MM.1S (cell line): ENCODE measurements at regions not wholly inside any gene's neighbourhood (a gene's known extent, or its start where the extent isn't known, plus 50 kb on each side); places are given as distances from the start of the nearest gene placed in this dataset.

Source experiments
- EZH2 ChIP-seq: fragments of 300-600 bp; sonication (generic); optimal IDR thresholded peaks from 2 replicates; pipeline ENCODE3; 2017; ENCODE audit warnings: low read depth, mild to moderate bottlenecking, antibody characterized with exemption, low read length, mixed read lengths
- EZH2phosphoT487 ChIP-seq: fragments of 300-600 bp; sonication (generic); IDR thresholded peaks from 2 replicates; pipeline ENCODE4 v1.6.1; 2018; ENCODE audit warnings: antibody characterized with exemption, low read length
- TF ChIP-seq, protein P1 (sequence below): fragments of 300-600 bp; sonication (generic); IDR thresholded peaks from 2 replicates; pipeline ENCODE4 v1.5.1; 2016; ENCODE audit warnings: antibody characterized with exemption, low read length, mixed read lengths

DNA sequence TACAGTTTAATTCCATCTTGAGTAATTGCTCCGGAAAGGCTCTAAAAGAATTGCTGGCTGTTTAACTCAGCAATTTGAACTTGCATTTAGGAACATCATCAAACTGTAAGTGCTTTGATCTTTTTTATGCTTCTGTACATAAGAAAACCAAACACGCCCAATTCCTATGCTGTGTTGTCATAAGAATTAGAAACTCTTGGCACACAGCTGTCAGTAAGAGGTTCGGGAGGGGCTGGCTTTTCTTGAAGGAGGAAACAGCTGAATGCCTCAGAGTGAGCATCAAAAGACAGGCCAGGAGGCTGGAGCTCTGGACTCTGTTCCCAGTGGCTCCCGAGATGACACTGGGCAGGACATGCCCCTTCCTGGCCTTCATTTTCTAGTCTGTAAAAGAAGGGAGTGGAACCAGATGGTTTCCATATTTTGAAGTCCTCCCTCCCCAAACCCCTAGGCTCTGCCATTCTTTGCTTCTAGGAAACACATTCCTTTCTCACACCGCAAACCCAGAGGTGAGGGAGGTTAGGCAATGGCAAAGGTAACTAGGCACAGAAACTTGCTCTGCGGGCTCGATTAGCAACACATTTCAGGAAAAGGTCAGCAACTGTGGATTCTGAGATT, 73.7 kb upstream of the DLG1 start:
- TF ChIP-seq, protein P1, sequence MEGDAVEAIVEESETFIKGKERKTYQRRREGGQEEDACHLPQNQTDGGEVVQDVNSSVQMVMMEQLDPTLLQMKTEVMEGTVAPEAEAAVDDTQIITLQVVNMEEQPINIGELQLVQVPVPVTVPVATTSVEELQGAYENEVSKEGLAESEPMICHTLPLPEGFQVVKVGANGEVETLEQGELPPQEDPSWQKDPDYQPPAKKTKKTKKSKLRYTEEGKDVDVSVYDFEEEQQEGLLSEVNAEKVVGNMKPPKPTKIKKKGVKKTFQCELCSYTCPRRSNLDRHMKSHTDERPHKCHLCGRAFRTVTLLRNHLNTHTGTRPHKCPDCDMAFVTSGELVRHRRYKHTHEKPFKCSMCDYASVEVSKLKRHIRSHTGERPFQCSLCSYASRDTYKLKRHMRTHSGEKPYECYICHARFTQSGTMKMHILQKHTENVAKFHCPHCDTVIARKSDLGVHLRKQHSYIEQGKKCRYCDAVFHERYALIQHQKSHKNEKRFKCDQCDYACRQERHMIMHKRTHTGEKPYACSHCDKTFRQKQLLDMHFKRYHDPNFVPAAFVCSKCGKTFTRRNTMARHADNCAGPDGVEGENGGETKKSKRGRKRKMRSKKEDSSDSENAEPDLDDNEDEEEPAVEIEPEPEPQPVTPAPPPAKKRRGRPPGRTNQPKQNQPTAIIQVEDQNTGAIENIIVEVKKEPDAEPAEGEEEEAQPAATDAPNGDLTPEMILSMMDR: no peak
- no peak for TF ChIP-seq EZH2
- no peak for TF ChIP-seq EZH2phosphoT487
